ENCODE measurements at regions not wholly inside any gene's neighbourhood (a gene's known extent, or its start where the extent isn't known, plus 50 kb on each side); places are given as distances from the start of the nearest gene placed in this dataset.

- TF ChIP-seq JUNB (IDR thresholded peaks at IDR 0.05) (no peak), ESRRA (IDR thresholded peaks at IDR 0.05; ENCODE audit: borderline replicate concordance, low read length) (no peak), RFX5 (IDR thresholded peaks at IDR 0.05) (no peak), RAD21 (conservative IDR thresholded peaks at IDR 0.05 in 1 of 2, IDR thresholded peaks at IDR 0.05 in 1 of 2) (no peak), MAX (IDR thresholded peaks at IDR 0.05) (no peak), ELK1 (IDR thresholded peaks at IDR 0.05; ENCODE audit: low read depth, low read length) (no peak), EP300 (IDR thresholded peaks at IDR 0.05) (no peak), NFE2L2 (conservative IDR thresholded peaks at IDR 0.05; ENCODE audit: low read length) (no peak), CTCF (IDR thresholded peaks at IDR 0.05) (no peak), BHLHE40 (IDR thresholded peaks at IDR 0.05; ENCODE audit: low read depth, low read length) (no peak)
Observed at GRCh38 chr2:192539306-192539705, 344.6 kb upstream of the TMEFF2 start.
